22Rv1 (cell line): ENCODE measurements at regions not wholly inside any gene's neighbourhood (a gene's known extent, or its start where the extent isn't known, plus 50 kb on each side); places are given as distances from the start of the nearest gene placed in this dataset.

ENCODE experiments used
- CTCF ChIP-seq: fragments of 450-650 bp; IDR thresholded peaks from 2 replicates; pipeline ENCODE4 v1.5.1; 2017; ENCODE audit warnings: mild to moderate bottlenecking
- ZFX ChIP-seq: fragments of 450-650 bp; IDR thresholded peaks from 2 replicates; pipeline ENCODE4 v1.6.1; 2017; ENCODE audit warnings: antibody characterized with exemption, borderline replicate concordance

- TF ChIP-seq CTCF, result no peak
- no peak for TF ChIP-seq ZFX
Measured at GRCh38 chr21:19621837-19622496, 1218.4 kb upstream of the TMPRSS15 start.
